HG02759 (cell line): ENCODE measurements at regions not wholly inside any gene's neighbourhood (a gene's known extent, or its start where the extent isn't known, plus 50 kb on each side); places are given as distances from the start of the nearest gene placed in this dataset.

Source experiments
- ATAC-seq: cut with Tn5 transposase; IDR thresholded peaks from one replicate; pipeline ENCODE4 v1.9.1; 2021; ENCODE audit warnings: mild to moderate bottlenecking, moderate library complexity; ENCODE audit not compliant: unreplicated experiment

- ATAC-seq = no peak
Measured at GRCh38 chr20:22260506-22260905, 323.9 kb downstream of the FOXA2 start.

DNA sequence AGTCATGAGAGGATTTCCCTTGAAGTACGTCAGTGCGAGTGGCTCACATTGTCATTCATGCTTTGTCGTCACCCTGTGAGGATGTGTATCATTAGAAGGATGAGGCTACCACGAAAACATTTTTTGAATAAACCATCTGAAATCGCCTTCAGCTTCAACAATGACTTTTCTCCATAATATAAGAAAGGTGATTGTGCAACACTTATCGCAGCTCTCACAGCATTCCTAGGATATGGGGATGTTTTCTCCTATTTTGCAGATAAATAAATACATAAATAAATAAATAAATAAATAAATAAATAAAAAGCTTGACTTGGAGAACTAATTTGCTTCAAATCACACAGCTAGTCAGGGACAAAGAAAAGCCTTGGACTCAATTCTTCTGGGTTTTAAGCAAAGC is 326.5 kb downstream of the FOXA2 start:
- ATAC-seq = no peak

DNA sequence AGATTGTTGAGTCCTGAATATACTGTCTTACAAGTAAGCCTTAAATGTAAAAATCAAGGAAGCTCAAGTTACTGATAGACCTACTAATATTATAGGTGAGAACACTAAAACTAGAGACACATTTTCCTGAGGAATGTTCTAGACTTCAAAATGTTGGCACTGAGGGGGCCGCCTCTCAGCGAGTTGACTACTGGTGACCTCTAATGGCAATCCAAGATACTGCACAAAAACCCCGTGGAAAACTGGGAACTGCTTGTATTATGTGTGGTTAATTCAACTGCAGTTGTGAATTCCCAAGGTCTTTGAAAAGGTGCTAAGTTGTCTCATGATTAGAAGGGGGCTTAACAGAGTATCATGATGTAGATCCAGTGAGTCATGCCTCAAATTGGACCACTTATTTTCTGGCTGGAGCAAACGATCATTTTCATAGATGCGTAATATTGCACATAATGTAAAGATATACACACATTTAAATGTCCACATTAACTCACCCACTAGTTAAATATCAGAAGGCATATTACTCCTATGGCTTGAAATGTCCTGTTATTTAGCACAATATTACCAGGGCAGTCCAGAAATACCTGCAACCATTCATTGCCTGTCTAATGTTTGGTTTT is 336.2 kb downstream of the FOXA2 start:
- ATAC-seq = no peak

- ATAC-seq = no peak
Measured at GRCh38 chr20:22245139-22245538, 339.2 kb downstream of the FOXA2 start.

DNA sequence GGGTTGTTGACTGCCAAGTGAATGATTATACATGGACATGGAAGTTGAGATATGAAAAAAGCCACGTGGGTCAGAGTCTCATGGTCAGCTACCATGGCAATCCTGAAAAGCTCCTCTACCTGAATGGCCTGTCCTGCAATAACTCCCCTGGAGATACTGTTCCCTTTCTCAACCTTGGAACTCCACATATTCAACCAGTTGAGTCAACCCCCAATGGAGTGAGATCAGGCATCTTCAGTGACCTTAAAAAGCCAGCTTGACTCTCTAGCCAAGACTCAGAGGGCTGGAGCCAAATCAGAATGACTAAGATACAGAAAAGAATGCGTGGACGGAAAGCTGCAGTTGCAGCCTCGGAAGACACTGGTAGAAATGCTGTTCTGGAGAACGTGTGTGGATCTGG is 341.3 kb downstream of the FOXA2 start:
- no peak for ATAC-seq

- ATAC-seq = no peak
Measured at GRCh38 chr20:22241609-22242008, 342.8 kb downstream of the FOXA2 start.

- no peak for ATAC-seq
Measured at GRCh38 chr20:22232923-22233322, 351.4 kb downstream of the FOXA2 start.

GRCh38 chr20:22232473-22232872 is 351.9 kb downstream of the FOXA2 start:
- no peak for ATAC-seq

GRCh38 chr20:22226849-22227700 is 357.3 kb downstream of the FOXA2 start:
- ATAC-seq = no peak

DNA sequence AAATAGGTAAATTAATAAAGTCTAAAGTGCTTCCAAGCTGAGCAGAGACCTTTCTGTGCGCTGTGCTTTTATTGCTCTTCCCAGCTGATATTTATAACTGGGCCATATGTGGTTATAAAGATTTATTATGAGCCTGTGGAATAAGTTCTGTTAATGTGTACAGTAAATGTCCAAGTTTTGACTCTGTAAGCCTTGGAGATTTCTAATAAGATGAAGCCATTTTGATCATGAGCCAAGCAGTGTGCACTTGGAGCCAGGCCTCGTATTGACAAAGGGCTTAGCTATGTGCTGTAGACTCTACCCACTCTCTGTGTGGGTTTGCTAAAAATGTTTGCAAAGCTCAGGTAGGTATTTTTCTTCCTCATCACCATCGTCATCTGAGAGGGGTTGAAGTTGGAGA is 361.1 kb downstream of the FOXA2 start:
- ATAC-seq = no peak

GRCh38 chr20:22217712-22218352 is 366.5 kb downstream of the FOXA2 start:
- ATAC-seq = no peak

GRCh38 chr20:22216984-22217383 is 367.4 kb downstream of the FOXA2 start:
- no peak for ATAC-seq

DNA sequence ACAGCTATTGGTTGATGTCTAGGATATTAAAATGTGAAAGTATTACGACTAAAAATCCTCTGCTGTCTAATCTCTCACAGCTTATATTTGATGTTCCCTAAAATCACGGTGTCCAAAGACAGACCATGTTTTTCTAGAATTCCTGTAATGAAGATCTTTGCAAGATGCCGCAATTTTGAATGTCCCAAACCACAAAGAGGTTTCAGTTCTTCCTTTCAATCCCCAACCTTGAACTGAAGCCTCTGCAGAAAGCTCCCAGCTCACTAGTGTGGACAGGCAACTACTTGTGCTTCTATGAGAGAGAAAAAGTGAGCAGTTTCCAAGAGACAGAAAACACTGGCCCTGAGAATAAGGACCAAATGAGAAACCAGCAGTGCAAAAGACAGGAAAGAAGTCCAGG is 370.1 kb downstream of the FOXA2 start:
- ATAC-seq = no peak

DNA sequence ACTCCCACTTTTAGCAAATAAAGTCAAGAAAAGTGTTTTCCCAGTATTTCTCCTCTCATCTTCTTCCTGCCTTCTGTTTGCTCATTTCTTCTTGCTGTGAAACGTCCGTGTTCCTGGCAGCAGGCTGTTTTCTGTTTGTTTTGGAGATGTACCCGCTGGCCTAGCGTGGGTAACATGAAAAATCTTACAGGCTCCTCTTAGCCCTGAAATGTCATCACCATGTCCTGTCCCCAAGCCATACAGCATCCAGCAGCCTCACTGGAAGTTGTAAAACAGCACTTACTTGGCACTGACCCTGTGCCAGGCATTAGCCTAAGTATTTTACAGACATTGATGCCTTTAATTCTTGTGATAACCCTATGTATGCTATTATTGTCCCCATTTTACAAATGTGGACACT is 371.1 kb downstream of the FOXA2 start:
- ATAC-seq = no peak

- ATAC-seq = no peak
Measured at GRCh38 chr20:22207280-22207679, 377.1 kb downstream of the FOXA2 start.

- no peak for ATAC-seq
Measured at GRCh38 chr20:22204801-22205200, 379.6 kb downstream of the FOXA2 start.

- ATAC-seq = no peak
Measured at GRCh38 chr20:22182148-22182547, 402.2 kb downstream of the FOXA2 start.

- ATAC-seq = no peak
Measured at GRCh38 chr20:22180244-22180643, 404.1 kb downstream of the FOXA2 start.

DNA sequence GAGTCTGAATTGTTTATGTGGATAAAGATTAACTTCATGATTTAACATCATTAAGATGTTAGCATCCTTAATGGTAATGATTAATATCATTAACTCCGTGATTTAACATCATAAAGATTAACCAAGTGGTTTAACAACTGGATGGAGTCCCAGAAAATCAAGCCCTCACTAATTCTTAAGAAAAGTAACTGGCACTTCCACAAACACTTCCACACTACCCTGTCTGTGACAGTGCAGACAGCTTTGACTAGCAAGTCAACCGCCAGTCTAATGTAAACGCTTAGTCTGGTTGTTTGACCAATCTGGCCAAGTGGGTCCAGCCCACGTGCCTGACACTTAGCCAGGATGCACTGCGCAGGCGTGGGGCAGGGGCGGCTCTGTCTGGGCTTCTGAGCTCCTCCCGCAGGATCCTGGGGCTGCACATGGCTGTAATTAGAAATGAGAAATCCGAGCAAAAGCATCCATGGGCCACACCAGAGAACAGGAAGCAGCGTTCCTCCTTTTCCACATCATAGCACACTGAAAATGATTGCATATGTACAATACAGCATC is 424.2 kb downstream of the FOXA2 start:
- no peak for ATAC-seq

GRCh38 chr20:22159276-22159675 is 425.1 kb downstream of the FOXA2 start:
- no peak for ATAC-seq

GRCh38 chr20:22127587-22127986 is 422.1 kb downstream of the PAX1 start:
- ATAC-seq = no peak
